Gastroesophageal sphincter (tissue), 4 donors: ENCODE measurements at regions not wholly inside any gene's neighbourhood (a gene's known extent, or its start where the extent isn't known, plus 50 kb on each side); places are given as distances from the start of the nearest gene placed in this dataset.

ENCODE experiments used
- ATAC-seq: fragments of 150-250 bp; one replicate; pipeline ENCODE4 v1.9.1; 2016; ENCODE audit warnings: mild to moderate bottlenecking, moderate library complexity
- H3K27ac ChIP-seq, 4 donors: fragments of 200-600 bp; sonication (generic) in 3 of 4; 1 replicate in 3 of 4; 2 replicates in 1 of 4; pipeline ENCODE4 v1.5.1; 2016 to 2019
- H3K27me3 ChIP-seq: fragments of 200-600 bp; sonication (generic); one replicate; pipeline ENCODE4 v1.5.1; 2019
- H3K36me3 ChIP-seq, 2 donors: fragments of 200-600 bp; sonication (generic); one replicate each; pipeline ENCODE4 v1.5.1; 2019; ENCODE audit warnings: control low read depth in 1 of 2
- H3K4me1 ChIP-seq, 3 donors: fragments of 200-600 bp; sonication (generic); 1 replicate in 2 of 3; 2 replicates in 1 of 3; pipeline ENCODE4 v1.5.1; 2016 to 2019; ENCODE audit warnings: control low read depth in 2 of 3
- H3K4me3 ChIP-seq, 2 donors: fragments of 200-600 bp; sonication (generic); one replicate each; pipeline ENCODE4 v1.5.1; 2019; ENCODE audit warnings: mild to moderate bottlenecking in 1 of 2, moderate library complexity in 1 of 2
- H3K9me3 ChIP-seq, 3 donors: fragments of 200-600 bp; sonication (generic); one replicate each; pipeline ENCODE4 v1.5.1; 2017 to 2019; ENCODE audit warnings: control low read depth in 2 of 3
- CTCF ChIP-seq, 4 experiments: fragments of 200-600 bp in 2 of 4; fragments of 450-650 bp in 2 of 4; sonication (generic) in 1 of 4; IDR thresholded peaks; one replicate each; pipeline ENCODE4 v1.5.1; 2017 to 2019; ENCODE audit warnings: antibody characterized with exemption in 4 of 4, mild to moderate bottlenecking in 2 of 4, moderate library complexity in 2 of 4
- EP300 ChIP-seq: sonication (generic); formaldehyde crosslinking; IDR thresholded peaks from one replicate; pipeline ENCODE4 v1.6.1; 2017; ENCODE audit warnings: antibody characterized with exemption, mild to moderate bottlenecking
- POLR2A ChIP-seq, 2 donors: fragments of 450-650 bp; IDR thresholded peaks; one replicate each; pipeline ENCODE4 v1.6.1; 2017; ENCODE audit warnings: antibody characterized with exemption in 2 of 2, mild to moderate bottlenecking in 2 of 2, moderate library complexity in 1 of 2
- POLR2AphosphoS5 ChIP-seq: sonication (generic); formaldehyde crosslinking; IDR thresholded peaks from one replicate; pipeline ENCODE4 v1.6.1; 2017; ENCODE audit warnings: antibody characterized with exemption
- WGBS, 2 donors: methylation state at CpG; one replicate each; pipeline ENCODE4 v1.1.5; 2018; ENCODE audit warnings: low coverage in 1 of 2; 5-methylcytosine and 5-hydroxymethylcytosine counted together

GRCh38 chr14:82854901-82855300, 1321.2 kb upstream of the SEL1L start:
- Histone ChIP-seq H3K27ac (no peak overlapping the region), H3K4me3 (no peak overlapping the region), H3K9me3 (no peaks in the 10 kb centered on the region), H3K4me1 (peaks cover 0 to 20% (median 0%) of the 10 kb centered on the region in 3 donors), H3K27me3 (no peaks in the 10 kb centered on the region), H3K36me3 (no peaks in the 10 kb centered on the region)
- WGBS, 2 donors, result 20% methylated on average over 1 of the region's 1 CpG; no CpG with 5 or more reads in 1 of the 2 donors
- no peak for ATAC-seq
- TF ChIP-seq POLR2AphosphoS5 (no peak), POLR2A (IDR thresholded peaks at IDR 0.05) (no peak), CTCF (IDR thresholded peaks at IDR 0.05) (no peak), EP300 (no peak)

GRCh38 chr14:82855912-82856391, 1322.3 kb upstream of the SEL1L start:
- WGBS, 2 donors, result 11 to 31% methylated on average over 1 to 3 of the region's 3 CpGs
- Histone ChIP-seq H3K36me3 (no peaks in the 10 kb centered on the region), H3K27ac (no peak overlapping the region), H3K4me3 (no peak overlapping the region), H3K9me3 (no peaks in the 10 kb centered on the region), H3K4me1 (peaks cover 0 to 20% (median 0%) of the 10 kb centered on the region in 3 donors), H3K27me3 (no peaks in the 10 kb centered on the region)
- peak; percentile 34 for ATAC-seq
- no peak for TF ChIP-seq POLR2AphosphoS5
- TF ChIP-seq EP300, result no peak
- no peak for TF ChIP-seq POLR2A (IDR thresholded peaks at IDR 0.05)
- TF ChIP-seq CTCF (IDR thresholded peaks at IDR 0.05), result peak in 3 of 4 experiments; percentile 21 to 44 (median 35)

- Histone ChIP-seq H3K36me3 (no peaks in the 10 kb centered on the region), H3K4me1 (no peaks in the 10 kb centered on the region), H3K9me3 (peaks cover 0 to 9% (median 0%) of the 10 kb centered on the region in 3 donors), H3K27ac (no peak overlapping the region), H3K27me3 (no peaks in the 10 kb centered on the region), H3K4me3 (no peak overlapping the region)
- WGBS, 2 donors, result 77 to 82% methylated on average over 5 of the region's 5 CpGs
- ATAC-seq, result no peak
- no peak for TF ChIP-seq CTCF (IDR thresholded peaks at IDR 0.05)
- no peak for TF ChIP-seq POLR2A (IDR thresholded peaks at IDR 0.05)
- no peak for TF ChIP-seq POLR2AphosphoS5
- no peak for TF ChIP-seq EP300
Measured at GRCh38 chr14:82861313-82861712, 1327.7 kb upstream of the SEL1L start.

- Histone ChIP-seq H3K9me3 (no peaks in the 10 kb centered on the region), H3K27me3 (no peaks in the 10 kb centered on the region), H3K4me1 (no peaks in the 10 kb centered on the region), H3K36me3 (no peaks in the 10 kb centered on the region), H3K27ac (no peak overlapping the region), H3K4me3 (no peak overlapping the region)
- WGBS, 2 donors, result 75 to 100% methylated on average over 1 to 2 of the region's 8 CpGs
- TF ChIP-seq EP300, result no peak
- TF ChIP-seq POLR2A (IDR thresholded peaks at IDR 0.05), result no peak
- peak in 1 of 4 experiments; percentile 13 for TF ChIP-seq CTCF (IDR thresholded peaks at IDR 0.05)
- no peak for ATAC-seq
Measured at GRCh38 chr14:82872494-82872893, 1338.8 kb upstream of the SEL1L start.

- Histone ChIP-seq H3K27me3 (no peaks in the 10 kb centered on the region), H3K36me3 (no peaks in the 10 kb centered on the region), H3K4me3 (no peak overlapping the region), H3K4me1 (no peaks in the 10 kb centered on the region), H3K9me3 (no peaks in the 10 kb centered on the region), H3K27ac (no peak overlapping the region)
- TF ChIP-seq CTCF (IDR thresholded peaks at IDR 0.05) (no peak), POLR2AphosphoS5 (no peak), EP300 (no peak), POLR2A (IDR thresholded peaks at IDR 0.05) (no peak)
- 77 to 81% methylated on average over 3 of the region's 3 CpGs for WGBS, 2 donors
- ATAC-seq, result no peak
Measured at GRCh38 chr14:82878951-82879350, 1345.3 kb upstream of the SEL1L start.
